IPS DF 6.9 (cell line): ENCODE measurements at regions not wholly inside any gene's neighbourhood (a gene's known extent, or its start where the extent isn't known, plus 50 kb on each side); places are given as distances from the start of the nearest gene placed in this dataset.

Experiments used
- DNase-seq: peaks from one replicate; pipeline ENCODE4 v3.0.0-alpha.2; 2013; ENCODE audit warnings: low read depth, low spot score
- H3K27ac ChIP-seq: one replicate; pipeline ENCODE4 v1.5.1; 2013; ENCODE audit warnings: low read length, control low read depth
- H3K27me3 ChIP-seq: 2 replicates; pipeline ENCODE4 v1.6.1; 2013; ENCODE audit warnings: mild to moderate bottlenecking, low read length; ENCODE audit not compliant: control insufficient read depth, insufficient read depth
- H3K36me3 ChIP-seq: 2 replicates; pipeline ENCODE4 v1.6.1; 2013; ENCODE audit warnings: low read length; ENCODE audit not compliant: control insufficient read depth, insufficient read depth
- H3K4me1 ChIP-seq: 2 replicates; pipeline ENCODE4 v1.6.1; 2013; ENCODE audit warnings: low read length; ENCODE audit not compliant: control insufficient read depth, insufficient read depth
- H3K4me3 ChIP-seq: 2 replicates; pipeline ENCODE4 v1.5.1; 2013; ENCODE audit warnings: mild to moderate bottlenecking, low read length
- H3K9me3 ChIP-seq: 2 replicates; pipeline ENCODE4 v1.6.1; 2013; ENCODE audit warnings: low read length, inconsistent platforms; ENCODE audit not compliant: control insufficient read depth, insufficient read depth
- WGBS: extraction: QIAGEN DNeasy Blood & Tissue Kit; methylation state at CpG from one replicate; pipeline ENCODE4 v1.1.7; 2013; ENCODE audit warnings: mixed read lengths, missing lambda C conversion rate; ENCODE audit not compliant: insufficient read length, insufficient coverage; 5-methylcytosine and 5-hydroxymethylcytosine counted together

DNA sequence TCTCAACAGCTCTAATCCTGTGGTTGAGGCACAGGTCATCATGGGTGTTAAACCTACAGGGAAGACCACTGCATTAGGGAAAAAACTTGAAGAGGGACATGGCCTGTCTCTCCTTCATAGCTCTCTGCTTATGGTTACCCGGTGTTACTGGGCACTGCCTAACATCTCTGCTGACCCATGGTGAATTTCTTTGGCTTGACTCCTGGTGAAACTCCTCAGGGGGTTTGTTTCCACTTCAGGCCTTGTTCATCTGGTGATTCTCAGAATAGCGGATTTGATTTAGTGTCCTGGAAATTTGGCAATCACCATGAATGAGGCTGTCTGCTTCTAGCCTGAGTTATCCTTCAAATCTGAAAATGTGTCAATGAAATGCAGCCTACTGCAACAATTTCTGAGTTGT, 114.4 kb downstream of the ZNF518B start:
- no peaks in the 10 kb centered on the region for H3K27me3 ChIP-seq
- WGBS: no CpG with 5 or more reads among the region's 2 CpGs
- no peak overlapping the region for H3K27ac ChIP-seq
- H3K4me3 ChIP-seq: no peak overlapping the region
- H3K9me3 ChIP-seq: no peaks in the 10 kb centered on the region
- no peaks in the 10 kb centered on the region for H3K4me1 ChIP-seq
- H3K36me3 ChIP-seq: no peaks in the 10 kb centered on the region
- no peak for DNase-seq

DNA sequence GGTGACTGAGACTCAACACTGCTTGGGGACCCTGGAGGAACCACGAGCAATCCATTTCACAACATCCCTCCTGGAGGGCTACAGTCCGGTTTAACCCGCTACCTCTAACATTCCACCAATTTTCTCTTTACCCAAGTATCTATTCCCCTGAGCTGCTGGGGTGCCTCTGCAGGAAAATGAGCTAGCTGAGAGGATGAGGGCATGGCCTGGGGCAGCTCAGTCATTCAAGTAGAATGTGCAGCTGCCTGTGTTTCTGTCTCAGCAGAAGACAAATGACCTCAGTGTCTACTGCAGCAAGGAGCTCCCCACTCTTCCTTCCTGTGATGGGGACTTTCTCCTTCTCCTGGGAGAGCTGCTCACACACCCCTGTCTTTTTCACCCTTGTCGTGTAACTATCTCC, 120.8 kb downstream of the ZNF518B start:
- H3K27ac ChIP-seq: no peak overlapping the region
- H3K4me1 ChIP-seq: no peaks in the 10 kb centered on the region
- H3K4me3 ChIP-seq: no peak overlapping the region
- WGBS: no CpG with 5 or more reads among the region's 4 CpGs
- H3K27me3 ChIP-seq: no peaks in the 10 kb centered on the region
- no peaks in the 10 kb centered on the region for H3K9me3 ChIP-seq
- H3K36me3 ChIP-seq: no peaks in the 10 kb centered on the region
- no peak for DNase-seq

GRCh38 chr4:10335050-10335449, 122.2 kb downstream of the ZNF518B start:
- no peaks in the 10 kb centered on the region for H3K36me3 ChIP-seq
- H3K27me3 ChIP-seq: no peaks in the 10 kb centered on the region
- no peak for DNase-seq
- H3K4me3 ChIP-seq: no peak overlapping the region
- H3K4me1 ChIP-seq: no peaks in the 10 kb centered on the region
- 100% methylated on average over 1 of the region's 8 CpGs for WGBS
- H3K27ac ChIP-seq: no peak overlapping the region
- no peaks in the 10 kb centered on the region for H3K9me3 ChIP-seq

GRCh38 chr4:10334506-10335028, 122.7 kb downstream of the ZNF518B start:
- Histone ChIP-seq H3K4me1 (no peaks in the 10 kb centered on the region), H3K4me3 (no peak overlapping the region), H3K27me3 (no peaks in the 10 kb centered on the region), H3K36me3 (no peaks in the 10 kb centered on the region), H3K9me3 (no peaks in the 10 kb centered on the region), H3K27ac (no peak overlapping the region)
- DNase-seq: no peak
- no CpG with 5 or more reads among the region's 3 CpGs for WGBS

GRCh38 chr4:10333942-10334341, 123.3 kb downstream of the ZNF518B start:
- Histone ChIP-seq H3K36me3 (no peaks in the 10 kb centered on the region), H3K27me3 (no peaks in the 10 kb centered on the region), H3K4me3 (no peak overlapping the region), H3K4me1 (no peaks in the 10 kb centered on the region), H3K27ac (no peak overlapping the region), H3K9me3 (no peaks in the 10 kb centered on the region)
- no CpG with 5 or more reads among the region's 1 CpG for WGBS
- peak; percentile 39 for DNase-seq

- Histone ChIP-seq H3K36me3 (no peaks in the 10 kb centered on the region), H3K9me3 (no peaks in the 10 kb centered on the region), H3K4me1 (no peaks in the 10 kb centered on the region), H3K27ac (no peak overlapping the region), H3K27me3 (no peaks in the 10 kb centered on the region), H3K4me3 (no peak overlapping the region)
- no peak for DNase-seq
- no CpG with 5 or more reads among the region's 5 CpGs for WGBS
These were observed 131.2 kb downstream of the ZNF518B start for GRCh38 chr4:10326075-10326474.

DNA sequence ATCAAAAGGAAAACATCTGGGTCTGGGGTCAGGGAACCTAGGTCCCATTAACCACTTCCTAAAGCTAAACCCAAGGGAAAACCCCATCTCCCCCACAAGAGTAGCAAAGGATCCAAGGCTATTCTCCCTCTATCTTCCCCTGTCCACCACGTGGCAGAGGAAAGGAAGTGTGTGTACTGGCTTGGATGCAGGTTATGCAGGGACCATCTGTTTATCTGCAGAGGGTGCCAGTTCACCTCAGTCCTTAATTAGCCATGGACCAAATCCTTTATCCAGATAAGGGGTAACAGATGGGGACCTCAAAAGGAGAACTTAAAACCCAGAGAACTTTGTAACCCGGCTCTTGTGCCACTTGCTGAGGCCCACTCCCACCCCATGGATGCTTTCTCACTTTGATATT, 135.3 kb downstream of the ZNF518B start:
- no peak overlapping the region for H3K27ac ChIP-seq
- no peak for DNase-seq
- WGBS: no CpG with 5 or more reads among the region's 2 CpGs

DNA sequence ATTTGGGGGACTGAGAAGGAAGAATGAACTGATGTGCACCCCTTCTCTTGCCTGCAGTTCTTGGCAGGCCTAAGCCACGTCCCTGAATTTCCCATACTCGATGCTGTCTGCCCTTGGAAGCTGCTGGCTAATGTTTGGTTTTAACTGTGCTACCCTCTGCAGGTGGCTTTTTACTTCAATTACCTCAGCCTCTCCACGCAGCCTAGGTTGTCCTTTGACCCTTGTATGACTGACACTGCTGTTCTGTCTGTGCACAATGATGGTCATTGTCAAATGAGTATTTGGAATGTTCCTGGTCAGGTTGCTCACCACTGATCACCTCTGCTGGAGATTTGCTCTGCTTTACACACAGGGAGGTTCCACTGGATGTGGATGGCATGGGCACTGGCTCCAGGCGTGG, 137.1 kb downstream of the ZNF518B start:
- no peaks in the 10 kb centered on the region for H3K9me3 ChIP-seq
- H3K4me1 ChIP-seq: no peaks in the 10 kb centered on the region
- no peak for DNase-seq
- no peak overlapping the region for H3K4me3 ChIP-seq
- H3K27ac ChIP-seq: no peak overlapping the region
- no peaks in the 10 kb centered on the region for H3K27me3 ChIP-seq
- H3K36me3 ChIP-seq: no peaks in the 10 kb centered on the region
- no CpG with 5 or more reads among the region's 4 CpGs for WGBS

More for the DNA sequence above, 135.3 kb downstream of the ZNF518B start:
- Histone ChIP-seq H3K4me1 (no peaks in the 10 kb centered on the region), H3K27me3 (no peaks in the 10 kb centered on the region), H3K9me3 (no peaks in the 10 kb centered on the region), H3K4me3 (no peak overlapping the region), H3K36me3 (no peaks in the 10 kb centered on the region)

DNA sequence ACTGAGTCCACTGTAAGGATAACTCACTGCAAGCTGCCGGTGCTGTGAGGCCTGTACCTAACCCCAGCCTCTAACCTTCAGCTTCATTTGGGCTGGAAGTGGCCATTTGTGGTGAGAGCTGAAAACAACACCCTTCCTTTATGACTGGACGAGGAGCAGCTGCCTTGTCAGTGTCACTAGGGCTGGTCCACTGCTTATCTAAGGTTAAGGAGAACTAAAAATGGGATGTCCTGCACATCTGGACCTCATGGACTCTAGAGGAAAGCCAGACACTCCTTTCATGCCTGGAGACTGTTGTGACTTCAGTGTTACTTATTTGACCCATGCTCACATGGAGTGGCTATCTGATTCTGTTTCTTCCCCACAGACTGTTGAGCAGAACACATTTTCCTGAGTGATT, 139.9 kb downstream of the ZNF518B start:
- Histone ChIP-seq H3K4me1 (no peaks in the 10 kb centered on the region), H3K36me3 (no peaks in the 10 kb centered on the region), H3K27me3 (no peaks in the 10 kb centered on the region), H3K9me3 (no peaks in the 10 kb centered on the region), H3K4me3 (no peak overlapping the region), H3K27ac (no peak overlapping the region)
- DNase-seq: no peak
- no CpG with 5 or more reads among the region's 2 CpGs for WGBS

- no peak for DNase-seq
- Histone ChIP-seq H3K4me1 (no peaks in the 10 kb centered on the region), H3K27me3 (no peaks in the 10 kb centered on the region), H3K9me3 (no peaks in the 10 kb centered on the region), H3K27ac (no peak overlapping the region), H3K36me3 (no peaks in the 10 kb centered on the region), H3K4me3 (no peak overlapping the region)
- WGBS: no CpG with 5 or more reads among the region's 3 CpGs
These were observed 140.4 kb downstream of the ZNF518B start for GRCh38 chr4:10316851-10317250.

DNA sequence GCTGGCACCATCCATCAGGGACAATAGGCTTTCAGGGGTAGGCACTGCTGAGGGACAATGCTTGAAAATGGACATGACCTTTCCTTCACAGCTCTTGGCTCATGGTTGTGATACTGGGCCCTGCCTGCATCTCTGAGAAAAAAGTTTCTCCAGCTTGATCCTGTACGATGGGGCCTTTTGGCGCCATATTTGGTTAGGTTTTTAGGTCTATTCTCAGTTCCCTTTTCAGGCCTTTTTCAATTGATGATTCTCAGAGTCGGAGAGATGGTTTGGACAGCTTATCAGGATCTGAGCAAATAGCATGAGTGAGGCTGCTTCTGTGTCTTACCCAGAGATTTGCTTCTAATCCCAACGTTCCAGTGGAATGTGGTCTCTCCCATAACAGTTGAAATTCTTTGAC, 141.6 kb downstream of the ZNF518B start:
- Histone ChIP-seq H3K36me3 (no peaks in the 10 kb centered on the region), H3K27ac (no peak overlapping the region), H3K4me1 (no peaks in the 10 kb centered on the region), H3K4me3 (no peak overlapping the region), H3K9me3 (no peaks in the 10 kb centered on the region), H3K27me3 (no peaks in the 10 kb centered on the region)
- WGBS: no CpG with 5 or more reads among the region's 4 CpGs
- no peak for DNase-seq
